Stimulated activated CD8-positive, alpha-beta memory T cell treated with anti-CD3 and anti-CD28 coated beads, Interleukin-7, amount 100 ng/mL, for 24 hours (primary cell): ENCODE measurements at regions not wholly inside any gene's neighbourhood (a gene's known extent, or its start where the extent isn't known, plus 50 kb on each side); places are given as distances from the start of the nearest gene placed in this dataset.
"Not testable (repeated sequence)": the region's sequence is repeated elsewhere in the genome, so short reads cannot be mapped to it uniquely, and the experiment has no call there.

Experiments
- DNase-seq: peaks from one replicate; pipeline ENCODE4 v3.0.0-alpha.2; 2020; ENCODE audit warnings: low read depth

DNA sequence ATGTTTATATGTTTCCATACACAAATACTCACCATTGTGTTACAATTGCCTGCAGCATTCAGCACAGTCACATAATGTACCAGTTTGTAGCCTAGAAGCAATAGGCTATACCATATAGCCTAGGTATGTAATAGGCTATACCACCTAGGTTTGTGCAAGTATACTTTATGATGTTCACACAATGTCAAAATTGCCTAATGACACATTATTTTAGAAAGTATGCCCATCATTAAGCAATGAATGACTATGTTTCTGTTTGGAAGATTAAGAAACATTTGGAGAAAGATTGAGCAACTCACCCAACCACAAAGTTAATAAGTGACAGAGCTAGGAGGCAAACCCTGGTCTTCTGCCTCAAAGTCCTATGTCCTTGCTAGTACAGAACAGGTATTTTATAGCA, 96.8 kb upstream of the GRIA3 start:
- no peak for DNase-seq

DNA sequence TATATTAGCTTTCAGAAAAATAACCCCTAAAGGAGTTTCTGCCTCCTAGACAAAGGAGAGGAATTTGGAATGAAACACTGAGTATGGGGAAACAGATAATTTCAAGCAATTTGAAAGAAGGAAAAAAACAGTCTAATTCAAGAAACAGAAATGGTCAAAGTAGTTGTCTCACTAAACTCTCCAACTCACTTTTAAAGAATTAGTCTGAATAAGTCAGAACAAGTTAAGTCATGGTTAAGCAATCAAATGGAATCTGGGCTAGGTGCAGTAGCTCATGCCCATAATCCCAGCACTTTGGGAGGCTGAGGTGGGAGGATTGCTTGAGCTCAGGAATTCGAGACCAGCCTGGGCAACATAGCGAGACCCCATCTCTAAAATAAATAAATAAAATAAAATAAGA, 95.7 kb upstream of the GRIA3 start:
- no peak for DNase-seq

DNA sequence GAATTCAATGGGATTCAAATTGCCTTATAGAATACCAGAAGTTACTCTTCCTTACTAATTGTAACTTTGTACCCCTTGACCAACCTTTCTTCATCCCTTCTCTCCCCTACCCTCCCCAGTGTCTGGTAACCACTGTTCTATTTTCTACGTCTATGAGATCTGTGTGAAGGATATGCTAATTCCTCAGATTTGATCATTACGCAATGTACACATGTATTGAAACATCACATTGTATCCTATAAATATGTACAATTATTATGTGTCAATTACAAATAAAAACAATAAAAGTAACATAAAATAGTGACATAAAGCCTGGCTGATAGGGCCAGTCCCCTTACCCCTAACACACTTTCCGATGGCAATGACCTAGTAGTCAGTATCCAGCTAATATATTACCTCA, 95.1 kb upstream of the GRIA3 start:
- DNase-seq = no peak

DNA sequence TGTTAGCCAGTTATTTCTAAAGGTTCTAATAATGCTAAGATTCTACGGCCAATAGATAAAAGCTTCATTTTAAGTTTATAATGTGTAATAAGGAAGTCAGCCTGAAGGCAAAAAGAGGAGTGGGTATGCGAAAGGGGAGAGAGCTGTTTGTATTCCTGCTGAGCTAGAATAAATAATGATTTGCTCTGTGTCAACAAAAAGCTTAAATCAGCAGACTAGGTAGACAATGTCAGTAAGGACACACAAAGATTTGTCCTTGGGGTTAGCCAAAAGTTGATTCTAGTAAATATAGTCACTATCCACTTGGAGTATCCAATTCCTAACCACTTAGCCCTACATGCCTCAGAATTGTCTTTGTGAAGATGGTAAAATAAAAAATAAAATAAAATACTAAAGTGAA, 90.3 kb upstream of the GRIA3 start:
- DNase-seq = no peak

DNA sequence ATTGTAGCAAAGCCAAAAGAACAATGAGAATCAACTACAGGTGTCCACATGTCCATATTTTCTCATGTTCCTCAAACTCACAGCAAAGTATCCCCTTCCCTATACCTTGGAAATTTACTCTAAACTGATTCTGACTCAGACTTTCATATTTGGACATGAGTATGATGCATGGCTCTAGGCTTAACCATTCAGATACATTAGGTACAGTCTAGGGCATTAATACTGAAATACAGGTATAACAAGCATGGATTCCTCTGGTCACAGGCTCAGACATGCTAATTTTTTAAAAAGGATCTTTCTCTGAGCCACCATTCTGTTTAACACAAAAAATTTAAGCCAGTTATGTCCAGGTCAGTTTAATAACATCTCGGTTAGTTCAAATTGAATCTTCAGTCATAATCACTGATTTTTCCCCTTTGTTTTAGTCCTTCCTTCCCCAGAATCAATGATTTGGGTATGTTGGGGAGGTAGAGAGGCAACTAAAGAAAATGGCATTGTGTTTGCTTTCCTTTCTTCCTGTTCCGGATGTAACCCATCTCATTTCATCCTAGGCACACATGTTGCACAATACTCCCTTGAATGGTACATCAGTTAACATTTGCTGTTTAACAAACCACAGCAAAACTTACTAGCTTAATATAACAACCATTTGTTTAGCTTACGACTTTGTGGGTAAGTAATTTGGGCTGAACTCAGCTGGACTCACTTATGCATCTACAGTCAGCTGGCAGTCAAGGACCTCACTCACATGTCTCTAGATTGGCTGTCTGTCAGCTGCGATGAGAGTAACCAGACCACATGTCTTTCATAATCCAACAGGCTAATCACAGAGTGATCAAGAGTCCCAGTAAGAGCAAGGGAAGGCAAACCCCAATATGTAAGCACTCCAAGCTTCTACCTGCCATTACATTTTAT, 75.3 kb upstream of the GRIA3 start:
- DNase-seq = no peak

DNA sequence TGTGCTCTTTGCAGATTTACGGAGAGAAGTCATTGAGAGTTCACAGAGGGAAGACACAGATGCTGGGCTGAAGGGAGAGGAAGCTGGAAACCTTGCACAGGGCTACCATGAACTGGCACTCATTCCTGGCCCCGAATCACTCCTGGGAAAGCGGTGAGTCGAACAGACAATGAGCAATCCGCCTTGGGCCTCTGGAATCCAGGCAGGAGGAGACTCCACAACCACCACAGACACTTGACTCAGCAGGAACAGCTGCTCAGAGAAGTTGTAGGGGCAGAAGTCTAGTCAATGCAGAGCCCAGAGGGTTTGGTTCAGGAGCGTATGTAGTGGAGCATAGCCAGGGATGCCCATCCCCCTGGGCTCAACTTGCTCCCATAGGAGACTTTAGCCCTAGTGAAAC, 62.8 kb upstream of the GRIA3 start:
- DNase-seq = no peak

DNA sequence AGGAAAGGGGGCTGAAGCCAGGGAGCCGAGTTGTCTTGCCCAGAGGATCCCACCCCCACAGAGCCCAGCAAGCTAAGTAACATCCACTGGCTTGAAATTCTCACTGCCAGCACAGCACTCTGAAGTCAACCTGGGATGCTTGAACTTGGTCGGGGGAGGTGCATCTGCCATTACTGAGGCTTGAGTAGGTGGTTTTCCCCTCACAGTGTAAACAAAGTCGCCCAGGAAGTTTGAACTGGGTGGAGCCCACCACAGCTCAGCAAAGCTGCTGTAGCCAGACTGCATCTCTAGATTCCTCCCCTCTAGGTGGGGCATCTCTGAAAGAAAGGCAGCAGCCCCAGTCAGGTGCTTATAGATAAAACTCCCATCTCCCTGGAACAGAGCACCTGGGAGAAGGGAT, 54.3 kb upstream of the GRIA3 start:
- DNase-seq = not testable (repeated sequence)
